ENCODE measurements at regions not wholly inside any gene's neighbourhood (a gene's known extent, or its start where the extent isn't known, plus 50 kb on each side); places are given as distances from the start of the nearest gene placed in this dataset.

- no peaks in the 10 kb centered on the region for H3K4me1 Mint-ChIP-seq (ENCODE audit: low read depth, unreplicated experiment)
- H3K9me3 Mint-ChIP-seq (ENCODE audit: unreplicated experiment): no peaks in the 10 kb centered on the region
- no peaks in the 10 kb centered on the region for H3K36me3 Mint-ChIP-seq (ENCODE audit: unreplicated experiment)
- no peaks in the 10 kb centered on the region for H3K27me3 Mint-ChIP-seq (ENCODE audit: unreplicated experiment)
- DNase-seq: no peak
- H3K27ac Mint-ChIP-seq (ENCODE audit: unreplicated experiment): no peak overlapping the region
- no peak overlapping the region for H3K4me3 Mint-ChIP-seq (ENCODE audit: unreplicated experiment)
- TF ChIP-seq CTCF (IDR thresholded peaks at IDR 0.05; ENCODE audit: partially characterized antibody, unreplicated experiment): no peak
Measured at GRCh38 chr2:16258350-16258749, 318.0 kb downstream of the MYCN start.

GRCh38 chr2:16257322-16258028 is 317.1 kb downstream of the MYCN start:
- H3K27me3 Mint-ChIP-seq (ENCODE audit: unreplicated experiment): no peaks in the 10 kb centered on the region
- DNase-seq: no peak

GRCh38 chr2:16256601-16257321 is 316.4 kb downstream of the MYCN start:
- Mint-ChIP-seq H3K36me3 (ENCODE audit: unreplicated experiment) (no peaks in the 10 kb centered on the region), H3K4me1 (ENCODE audit: low read depth, unreplicated experiment) (no peaks in the 10 kb centered on the region)
- TF ChIP-seq CTCF (IDR thresholded peaks at IDR 0.05; ENCODE audit: partially characterized antibody, unreplicated experiment): no peak

More at GRCh38 chr2:16257322-16258028, 317.1 kb downstream of the MYCN start:
- no peak for TF ChIP-seq CTCF (IDR thresholded peaks at IDR 0.05; ENCODE audit: partially characterized antibody, unreplicated experiment)
- no peak overlapping the region for H3K4me3 Mint-ChIP-seq (ENCODE audit: unreplicated experiment)
- no peaks in the 10 kb centered on the region for H3K4me1 Mint-ChIP-seq (ENCODE audit: low read depth, unreplicated experiment)
- no peak overlapping the region for H3K27ac Mint-ChIP-seq (ENCODE audit: unreplicated experiment)
- H3K9me3 Mint-ChIP-seq (ENCODE audit: unreplicated experiment): no peaks in the 10 kb centered on the region
- H3K36me3 Mint-ChIP-seq (ENCODE audit: unreplicated experiment): no peaks in the 10 kb centered on the region

GRCh38 chr2:16255120-16255519 is 314.8 kb downstream of the MYCN start:
- no peak for TF ChIP-seq CTCF (IDR thresholded peaks at IDR 0.05; ENCODE audit: partially characterized antibody, unreplicated experiment)
- DNase-seq: no peak
- no peaks in the 10 kb centered on the region for H3K36me3 Mint-ChIP-seq (ENCODE audit: unreplicated experiment)
- H3K4me1 Mint-ChIP-seq (ENCODE audit: low read depth, unreplicated experiment): no peaks in the 10 kb centered on the region
- no peaks in the 10 kb centered on the region for H3K9me3 Mint-ChIP-seq (ENCODE audit: unreplicated experiment)
- H3K27me3 Mint-ChIP-seq (ENCODE audit: unreplicated experiment): peaks cover 2% of the 10 kb centered on the region
- no peak overlapping the region for H3K4me3 Mint-ChIP-seq (ENCODE audit: unreplicated experiment)
- H3K27ac Mint-ChIP-seq (ENCODE audit: unreplicated experiment): no peak overlapping the region

More at GRCh38 chr2:16256601-16257321, 316.4 kb downstream of the MYCN start:
- Mint-ChIP-seq H3K27ac (ENCODE audit: unreplicated experiment) (no peak overlapping the region), H3K27me3 (ENCODE audit: unreplicated experiment) (peaks cover 2% of the 10 kb centered on the region), H3K4me3 (ENCODE audit: unreplicated experiment) (no peak overlapping the region), H3K9me3 (ENCODE audit: unreplicated experiment) (no peaks in the 10 kb centered on the region)
- no peak for DNase-seq
